UCSD-AML1 (cell line): ENCODE measurements at regions not wholly inside any gene's neighbourhood (a gene's known extent, or its start where the extent isn't known, plus 50 kb on each side); places are given as distances from the start of the nearest gene placed in this dataset.

Experiments used
- DNase-seq: peaks from one replicate; lab custom pipeline; 2025; ENCODE audit not compliant: unreplicated experiment; lab: John Stamatoyannopoulos, UW

GRCh38 chr9:79280691-79281090 lies 291.1 kb upstream of the TLE4 start:
- DNase-seq, result no peak

GRCh38 chr9:79284081-79284480 lies 287.7 kb upstream of the TLE4 start:
- DNase-seq, result no peak

DNA sequence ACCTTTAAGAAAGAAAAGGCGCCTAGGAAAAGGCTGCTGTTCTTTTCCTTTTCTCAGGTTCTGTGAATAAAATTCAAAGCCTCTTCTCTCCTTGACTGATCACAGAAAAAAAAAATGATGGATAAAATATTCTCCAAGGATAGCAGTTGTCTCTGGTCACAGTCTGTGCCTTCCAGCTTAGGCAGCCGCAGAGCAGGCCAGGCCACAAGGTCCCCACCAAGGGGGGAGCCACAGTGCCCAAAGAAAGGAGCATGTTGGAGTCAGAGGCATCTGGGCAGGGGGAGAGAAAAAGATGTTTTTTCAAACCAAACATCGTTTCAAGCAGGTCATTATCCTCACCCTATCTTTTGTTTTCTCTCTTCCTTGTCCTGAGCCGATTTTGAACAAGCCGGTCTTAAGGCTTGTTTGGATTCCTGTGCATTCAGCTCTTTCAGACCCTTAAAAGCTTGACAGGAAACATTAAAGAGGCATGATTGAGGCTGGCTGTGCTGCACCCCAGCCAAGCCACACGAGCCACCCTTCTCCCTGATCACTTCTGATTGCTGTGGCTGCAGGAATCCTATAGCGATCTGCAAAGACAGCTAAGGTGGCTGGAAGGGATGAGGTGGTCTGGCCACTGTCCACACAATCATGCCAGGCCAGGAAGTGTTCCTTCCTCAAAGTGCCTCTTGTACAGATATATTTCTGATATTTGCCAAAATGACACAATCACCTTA lies 284.6 kb upstream of the TLE4 start:
- DNase-seq, result no peak

- no peak for DNase-seq
Measured at GRCh38 chr9:79287708-79288290, 284.0 kb upstream of the TLE4 start.

DNA sequence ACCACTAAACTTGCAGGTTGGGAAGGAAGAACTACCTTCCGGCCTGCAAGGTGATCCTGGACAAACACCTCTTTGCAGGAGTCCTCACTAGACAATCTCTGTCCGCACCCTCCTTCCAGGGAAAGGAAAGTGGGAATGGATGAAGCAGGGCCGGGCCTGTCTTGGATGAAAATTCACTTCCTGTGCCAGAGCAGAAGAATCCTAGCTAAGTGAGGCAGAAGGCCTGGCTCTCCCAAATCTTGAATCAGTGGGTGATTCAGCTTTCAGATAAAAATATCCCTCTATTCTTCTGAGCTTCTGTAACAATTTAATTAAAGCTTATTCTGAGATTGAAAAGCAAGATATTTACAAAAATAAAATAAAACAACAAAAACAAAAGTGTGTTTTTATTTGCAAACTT lies 281.9 kb upstream of the TLE4 start:
- DNase-seq, result no peak

- DNase-seq, result no peak
Measured at GRCh38 chr9:79292731-79293280, 279.0 kb upstream of the TLE4 start.

DNA sequence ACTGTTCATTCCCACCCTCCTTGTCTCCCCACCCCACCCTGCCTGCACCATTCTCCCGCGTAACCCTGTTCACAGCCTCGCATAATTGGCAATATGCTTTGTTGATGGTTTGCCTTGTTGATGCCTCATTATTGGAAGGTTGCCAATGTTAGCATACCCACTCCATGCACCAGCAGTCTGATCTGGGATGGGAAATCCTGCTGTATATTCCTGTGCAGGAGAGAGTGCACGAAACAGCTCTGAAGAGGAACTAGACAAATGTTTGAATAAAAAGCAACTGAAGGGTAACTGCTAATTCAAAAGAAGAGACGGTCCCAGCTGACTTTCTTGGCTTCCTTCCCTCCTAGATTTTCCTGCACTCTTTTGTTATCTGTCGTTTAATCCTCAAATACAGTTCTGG lies 271.7 kb upstream of the TLE4 start:
- DNase-seq, result no peak

GRCh38 chr9:79301085-79301484 lies 270.7 kb upstream of the TLE4 start:
- no peak for DNase-seq

DNA sequence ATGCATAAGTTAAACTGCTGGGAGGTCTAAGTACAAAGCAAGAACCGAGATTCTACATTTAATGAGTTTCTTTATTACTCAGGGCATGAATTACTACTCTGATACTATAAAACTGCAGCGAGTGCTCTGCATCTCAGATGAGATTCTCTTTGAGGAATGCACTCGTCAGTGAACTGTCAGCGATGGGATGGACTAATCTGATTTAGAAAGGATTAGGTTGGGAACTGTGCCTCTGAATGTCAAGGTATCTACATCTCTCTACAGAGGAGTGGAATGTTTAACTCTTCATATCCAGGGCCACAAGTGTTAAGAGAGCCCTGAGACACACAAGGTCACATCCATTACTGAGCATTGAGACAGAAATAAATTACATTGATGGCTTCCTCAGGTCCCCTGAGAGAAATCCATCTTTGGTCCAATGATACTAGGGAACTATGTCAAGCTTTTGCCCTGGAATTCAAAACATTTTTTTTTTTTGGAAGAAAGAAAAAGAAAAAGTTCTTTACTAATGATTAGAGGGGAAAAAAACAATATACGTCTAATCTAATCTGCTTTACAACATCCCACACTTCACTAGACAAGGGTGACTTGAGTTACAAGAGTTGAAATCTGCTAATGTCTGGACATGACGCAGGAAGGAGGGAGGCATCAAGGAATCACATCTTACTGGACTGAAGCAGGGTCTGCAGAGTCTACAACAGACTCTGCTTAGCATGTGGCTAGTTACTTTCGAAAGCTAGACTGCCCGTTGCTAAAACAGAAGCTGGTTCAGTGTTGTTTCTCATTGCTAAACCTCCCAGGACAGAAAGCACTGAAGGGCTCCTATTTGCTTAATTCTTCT lies 270.0 kb upstream of the TLE4 start:
- no peak for DNase-seq

- DNase-seq, result no peak
Measured at GRCh38 chr9:79302569-79302968, 269.2 kb upstream of the TLE4 start.

DNA sequence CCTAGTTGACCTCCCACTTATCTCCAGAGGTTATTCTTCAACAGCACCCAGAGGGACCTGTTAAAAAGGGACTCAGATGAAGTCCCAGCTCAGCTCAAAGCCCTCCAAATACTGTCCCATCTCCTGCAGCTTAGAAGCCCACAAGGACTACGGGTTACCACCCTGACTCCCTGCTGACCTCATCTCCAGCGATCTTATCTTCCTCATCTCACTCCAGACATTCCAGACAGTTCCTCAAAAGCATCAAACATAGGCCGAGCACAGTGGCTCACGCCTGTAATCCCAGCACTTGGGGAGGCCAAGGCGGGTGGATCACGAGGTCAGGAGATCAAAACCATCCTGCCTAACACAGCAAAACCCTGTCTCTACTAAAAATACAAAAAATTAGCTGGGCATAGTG lies 263.8 kb upstream of the TLE4 start:
- DNase-seq, result no peak

DNA sequence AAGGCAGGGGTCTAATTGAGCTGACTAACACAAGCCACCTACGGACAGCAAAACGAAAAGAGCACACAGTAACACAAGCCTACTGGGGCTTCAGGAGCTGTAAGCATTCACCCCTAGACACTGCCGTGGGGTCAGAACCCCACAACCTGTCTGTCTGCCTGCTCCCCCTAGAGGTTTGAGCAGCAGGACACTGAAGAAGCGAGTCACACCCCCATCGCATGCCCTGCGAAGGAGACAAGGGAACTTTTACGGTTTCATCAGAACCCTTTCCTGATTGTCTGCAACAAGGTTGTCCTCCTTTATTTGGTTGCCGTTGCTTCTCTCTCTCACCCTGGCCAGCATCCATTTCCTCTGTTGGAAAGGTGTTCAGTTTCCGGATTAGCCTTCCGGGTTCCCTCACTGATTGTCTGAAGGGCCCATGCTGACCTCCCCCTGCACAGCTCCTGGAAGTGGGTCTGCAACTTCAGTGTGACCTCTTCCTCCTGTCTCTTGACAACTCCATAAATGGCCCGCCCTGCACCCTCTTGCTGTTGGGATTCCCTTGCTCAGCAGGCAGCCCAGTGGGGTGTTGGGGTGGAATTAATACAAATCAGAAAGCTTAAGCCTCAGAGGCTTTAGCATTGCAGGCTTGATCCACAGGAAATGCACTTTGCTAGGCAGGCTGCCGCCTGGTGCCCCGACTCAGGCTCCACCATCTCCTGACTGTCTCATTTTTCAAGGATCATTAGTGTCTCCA lies 258.9 kb upstream of the TLE4 start:
- DNase-seq, result no peak

GRCh38 chr9:79325501-79325900 lies 246.3 kb upstream of the TLE4 start:
- no peak for DNase-seq

DNA sequence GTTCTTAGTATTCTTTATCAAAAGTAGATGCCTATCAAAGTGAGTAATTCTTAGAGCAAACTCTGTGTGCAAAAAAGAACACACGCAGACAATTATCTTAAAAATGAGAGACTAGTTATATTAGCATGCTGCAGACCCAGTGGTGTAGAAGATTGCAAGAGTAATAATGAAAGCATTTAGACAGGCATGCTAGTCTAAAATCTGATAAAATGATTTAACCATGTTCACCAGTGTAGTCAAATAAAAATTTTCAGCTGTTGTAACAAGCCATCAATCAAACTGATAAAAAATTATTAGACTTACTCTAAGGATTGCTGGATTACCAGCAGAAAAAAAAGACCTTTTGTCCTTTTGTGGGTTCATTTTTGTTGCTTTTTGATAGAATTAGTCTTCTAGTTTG lies 241.9 kb upstream of the TLE4 start:
- no peak for DNase-seq

- DNase-seq, result no peak
Measured at GRCh38 chr9:79334001-79334400, 237.8 kb upstream of the TLE4 start.

GRCh38 chr9:79334711-79335110 lies 237.1 kb upstream of the TLE4 start:
- DNase-seq, result no peak

DNA sequence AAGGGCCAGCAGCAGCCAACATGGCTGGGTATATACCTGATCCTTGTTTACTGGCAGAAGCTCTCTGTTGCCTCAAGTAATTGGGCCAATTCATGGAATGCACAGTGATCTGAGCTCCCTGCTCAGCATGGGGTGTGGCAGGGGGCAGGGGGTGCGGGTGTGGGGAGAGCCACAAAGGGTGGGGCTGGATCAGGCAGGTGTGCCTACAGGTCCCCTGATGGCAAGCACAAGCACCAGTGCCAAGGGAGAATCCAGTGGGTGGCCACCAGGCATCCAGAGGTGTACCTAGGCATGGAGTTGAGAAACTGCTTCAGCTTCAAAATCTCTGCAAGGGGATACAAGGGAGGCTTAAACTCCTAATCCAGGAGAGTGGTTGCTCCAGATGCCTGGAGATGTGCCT lies 235.8 kb upstream of the TLE4 start:
- no peak for DNase-seq

DNA sequence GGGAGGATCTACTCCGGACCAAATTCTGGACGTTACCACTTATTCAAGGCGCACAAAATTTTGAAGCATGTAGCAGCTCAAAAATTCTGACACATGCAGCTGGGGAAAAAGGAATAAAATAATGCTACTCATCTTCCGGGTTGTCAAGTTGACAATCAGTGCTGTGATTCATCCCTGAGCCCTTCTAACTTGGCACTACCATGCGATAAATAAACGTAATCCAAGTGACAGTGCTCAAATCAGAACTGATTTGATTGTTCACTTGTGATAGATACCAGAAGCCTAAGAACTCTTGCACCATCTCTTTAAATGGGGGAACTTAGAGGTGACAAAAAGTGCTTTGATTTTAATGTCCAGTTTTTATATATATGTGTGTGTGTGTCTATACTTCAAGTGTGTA lies 230.2 kb upstream of the TLE4 start:
- no peak for DNase-seq

- no peak for DNase-seq
Measured at GRCh38 chr9:79346350-79347020, 225.3 kb upstream of the TLE4 start.

DNA sequence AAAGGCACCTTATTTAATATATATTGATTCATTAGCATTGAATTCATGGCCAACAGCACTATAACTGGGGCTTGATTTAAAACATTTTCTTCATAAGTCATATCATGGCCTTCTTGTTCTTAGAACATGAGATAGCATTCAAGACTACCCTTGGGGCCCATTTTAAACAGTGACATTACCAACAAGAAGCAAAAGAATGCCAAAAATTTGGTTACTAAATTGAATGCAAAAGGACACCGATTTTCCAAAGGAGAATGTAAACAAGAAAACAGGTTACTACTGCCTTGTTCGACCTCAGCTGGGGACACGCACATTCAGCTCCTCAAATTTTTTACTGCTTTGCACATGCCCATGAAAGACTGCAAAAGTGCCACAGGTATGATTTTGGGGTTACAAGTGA lies 219.4 kb upstream of the TLE4 start:
- DNase-seq, result no peak
